Parathyroid adenoma (tissue), 2 donors: ENCODE measurements at regions not wholly inside any gene's neighbourhood (a gene's known extent, or its start where the extent isn't known, plus 50 kb on each side); places are given as distances from the start of the nearest gene placed in this dataset.

Experiments used
- H2AFZ ChIP-seq: fragments of 300-600 bp; sonication (generic); one replicate; pipeline ENCODE4 v1.7.0; 2017; ENCODE audit warnings: antibody characterized with exemption, mild to moderate bottlenecking
- H3K27ac ChIP-seq: fragments of 300-600 bp; sonication (generic); one replicate; pipeline ENCODE4 v1.7.0; 2017
- H3K27me3 ChIP-seq: fragments of 300-600 bp; sonication (generic); one replicate; pipeline ENCODE4 v1.7.0; 2017; ENCODE audit warnings: low read length; ENCODE audit not compliant: control insufficient read depth, insufficient read depth
- H3K36me3 ChIP-seq: fragments of 300-600 bp; sonication (generic); one replicate; pipeline ENCODE4 v1.7.0; 2017; ENCODE audit warnings: low read length; ENCODE audit not compliant: control insufficient read depth, insufficient read depth
- H3K4me1 ChIP-seq: fragments of 300-600 bp; sonication (generic); one replicate; pipeline ENCODE4 v1.7.0; 2017; ENCODE audit warnings: control low read depth
- H3K4me2 ChIP-seq: fragments of 300-600 bp; sonication (generic); one replicate; pipeline ENCODE4 v1.7.0; 2017; ENCODE audit warnings: low read length
- H3K4me3 ChIP-seq: fragments of 300-600 bp; sonication (generic); one replicate; pipeline ENCODE4 v1.7.0; 2017; ENCODE audit warnings: low read depth, low read length
- H3K79me2 ChIP-seq: fragments of 300-600 bp; sonication (generic); one replicate; pipeline ENCODE4 v1.7.0; 2017; ENCODE audit warnings: control low read depth
- H3K9ac ChIP-seq: fragments of 300-600 bp; sonication (generic); one replicate; pipeline ENCODE4 v1.7.0; 2017; ENCODE audit warnings: mild to moderate bottlenecking
- H3K9me3 ChIP-seq: fragments of 300-600 bp; sonication (generic); one replicate; pipeline ENCODE4 v1.7.0; 2017; ENCODE audit warnings: low read length; ENCODE audit not compliant: control insufficient read depth
- CTCF ChIP-seq: fragments of 300-600 bp; sonication (generic); IDR thresholded peaks from one replicate; pipeline ENCODE4 v1.7.0; 2017; ENCODE audit warnings: antibody characterized with exemption, mild to moderate bottlenecking
- donor health status: primary hyperparathyroidism.

- no peak for TF ChIP-seq CTCF
- Histone ChIP-seq H3K9ac (no peak overlapping the region), H3K9me3 (no peaks in the 10 kb centered on the region), H3K27ac (no peak overlapping the region), H3K4me3 (no peak overlapping the region), H3K27me3 (no peaks in the 10 kb centered on the region), H3K36me3 (no peaks in the 10 kb centered on the region), H3K79me2 (no peaks in the 10 kb centered on the region), H3K4me2 (no peak overlapping the region), H2AFZ (no peak overlapping the region), H3K4me1 (no peaks in the 10 kb centered on the region)
Measured at GRCh38 chr10:111439034-111439842, 362.4 kb downstream of the ADRA2A start.

GRCh38 chr10:111440501-111440900 lies 363.7 kb downstream of the ADRA2A start:
- Histone ChIP-seq H3K9me3 (no peaks in the 10 kb centered on the region), H3K27me3 (no peaks in the 10 kb centered on the region), H3K4me3 (no peak overlapping the region), H2AFZ (no peak overlapping the region), H3K79me2 (no peaks in the 10 kb centered on the region), H3K4me2 (no peak overlapping the region), H3K4me1 (no peaks in the 10 kb centered on the region), H3K9ac (no peak overlapping the region), H3K36me3 (no peaks in the 10 kb centered on the region), H3K27ac (no peak overlapping the region)
- no peak for TF ChIP-seq CTCF

- TF ChIP-seq CTCF: no peak
- no peaks in the 10 kb centered on the region for H3K9me3 ChIP-seq
- no peaks in the 10 kb centered on the region for H3K4me1 ChIP-seq
- no peak overlapping the region for H3K4me2 ChIP-seq
- H3K4me3 ChIP-seq: no peak overlapping the region
- no peak overlapping the region for H2AFZ ChIP-seq
- no peaks in the 10 kb centered on the region for H3K36me3 ChIP-seq
- H3K79me2 ChIP-seq: no peaks in the 10 kb centered on the region
- H3K9ac ChIP-seq: no peak overlapping the region
- H3K27me3 ChIP-seq: no peaks in the 10 kb centered on the region
- H3K27ac ChIP-seq: no peak overlapping the region
Measured at GRCh38 chr10:111445667-111446066, 368.8 kb downstream of the ADRA2A start.

- no peaks in the 10 kb centered on the region for H3K27me3 ChIP-seq
- H3K4me2 ChIP-seq: no peak overlapping the region
- no peak overlapping the region for H3K27ac ChIP-seq
- H2AFZ ChIP-seq: no peak overlapping the region
- no peaks in the 10 kb centered on the region for H3K4me1 ChIP-seq
- no peak overlapping the region for H3K4me3 ChIP-seq
- H3K79me2 ChIP-seq: no peaks in the 10 kb centered on the region
- no peak for TF ChIP-seq CTCF
- no peak overlapping the region for H3K9ac ChIP-seq
- H3K9me3 ChIP-seq: no peaks in the 10 kb centered on the region
- no peaks in the 10 kb centered on the region for H3K36me3 ChIP-seq
Measured at GRCh38 chr10:111446966-111447365, 370.1 kb downstream of the ADRA2A start.

GRCh38 chr10:111452153-111452552 lies 375.3 kb downstream of the ADRA2A start:
- no peaks in the 10 kb centered on the region for H3K4me1 ChIP-seq
- no peaks in the 10 kb centered on the region for H3K9me3 ChIP-seq
- H3K27me3 ChIP-seq: no peaks in the 10 kb centered on the region
- H3K36me3 ChIP-seq: no peaks in the 10 kb centered on the region
- no peak overlapping the region for H3K4me3 ChIP-seq
- H2AFZ ChIP-seq: no peak overlapping the region
- TF ChIP-seq CTCF: no peak
- H3K4me2 ChIP-seq: no peak overlapping the region
- H3K9ac ChIP-seq: no peak overlapping the region
- no peak overlapping the region for H3K27ac ChIP-seq
- no peaks in the 10 kb centered on the region for H3K79me2 ChIP-seq
